ENCODE measurements at regions not wholly inside any gene's neighbourhood (a gene's known extent, or its start where the extent isn't known, plus 50 kb on each side); places are given as distances from the start of the nearest gene placed in this dataset.

GRCh38 chr4:96913441-96914080, 1073.7 kb downstream of the PDHA2 start:
- Histone ChIP-seq H3K36me3 (ENCODE audit: control insufficient read depth, insufficient read depth, low read length) (no peaks in the 10 kb centered on the region), H3K4me3 (ENCODE audit: low read depth, low read length) (no peak overlapping the region), H3K27ac (ENCODE audit: low read depth, low read length) (no peak overlapping the region), H3K27me3 (ENCODE audit: control insufficient read depth, insufficient read depth, low read length) (no peaks in the 10 kb centered on the region), H3K4me1 (ENCODE audit: control insufficient read depth, insufficient read depth, low read length) (no peaks in the 10 kb centered on the region; the same call in 1 of the 2 replicates), H3K9ac (ENCODE audit: low read depth, low read length) (no peak overlapping the region), H3K9me3 (ENCODE audit: control insufficient read depth, insufficient read depth, low read length) (no peaks in the 10 kb centered on the region)

GRCh38 chr4:96916711-96917110, 1076.8 kb downstream of the PDHA2 start:
- Histone ChIP-seq H3K27ac (ENCODE audit: low read depth, low read length) (no peak overlapping the region), H3K9ac (ENCODE audit: low read depth, low read length) (no peak overlapping the region), H3K36me3 (ENCODE audit: control insufficient read depth, insufficient read depth, low read length) (no peaks in the 10 kb centered on the region), H3K4me1 (ENCODE audit: control insufficient read depth, insufficient read depth, low read length) (no peaks in the 10 kb centered on the region; the same call in 1 of the 2 replicates), H3K27me3 (ENCODE audit: control insufficient read depth, insufficient read depth, low read length) (no peaks in the 10 kb centered on the region), H3K4me3 (ENCODE audit: low read depth, low read length) (no peak overlapping the region), H3K9me3 (ENCODE audit: control insufficient read depth, insufficient read depth, low read length) (no peaks in the 10 kb centered on the region)

- no peak overlapping the region for H3K9ac ChIP-seq (ENCODE audit: low read depth, low read length)
- H3K4me3 ChIP-seq (ENCODE audit: low read depth, low read length), result no peak overlapping the region
- no peaks in the 10 kb centered on the region for H3K27me3 ChIP-seq (ENCODE audit: control insufficient read depth, insufficient read depth, low read length)
- no peaks in the 10 kb centered on the region for H3K4me1 ChIP-seq (ENCODE audit: control insufficient read depth, insufficient read depth, low read length)
- no peak overlapping the region for H3K27ac ChIP-seq (ENCODE audit: low read depth, low read length)
- no peaks in the 10 kb centered on the region for H3K36me3 ChIP-seq (ENCODE audit: control insufficient read depth, insufficient read depth, low read length)
- no peaks in the 10 kb centered on the region for H3K9me3 ChIP-seq (ENCODE audit: control insufficient read depth, insufficient read depth, low read length)
These were observed 1097.0 kb downstream of the PDHA2 start for GRCh38 chr4:96936886-96937285.

- H3K4me3 ChIP-seq (ENCODE audit: low read depth, low read length), result no peak overlapping the region
- no peaks in the 10 kb centered on the region for H3K36me3 ChIP-seq (ENCODE audit: control insufficient read depth, insufficient read depth, low read length)
- no peaks in the 10 kb centered on the region for H3K4me1 ChIP-seq (ENCODE audit: control insufficient read depth, insufficient read depth, low read length)
- no peak overlapping the region for H3K27ac ChIP-seq (ENCODE audit: low read depth, low read length)
- H3K27me3 ChIP-seq (ENCODE audit: control insufficient read depth, insufficient read depth, low read length), result no peaks in the 10 kb centered on the region
- no peak overlapping the region for H3K9ac ChIP-seq (ENCODE audit: low read depth, low read length)
- H3K9me3 ChIP-seq (ENCODE audit: control insufficient read depth, insufficient read depth, low read length), result no peaks in the 10 kb centered on the region
These were observed 1106.7 kb downstream of the PDHA2 start for GRCh38 chr4:96946552-96946951.

GRCh38 chr4:96952610-96953009, 1112.7 kb downstream of the PDHA2 start:
- Histone ChIP-seq H3K4me3 (ENCODE audit: low read depth, low read length) (no peak overlapping the region), H3K27me3 (ENCODE audit: control insufficient read depth, insufficient read depth, low read length) (no peaks in the 10 kb centered on the region), H3K27ac (ENCODE audit: low read depth, low read length) (no peak overlapping the region), H3K9ac (ENCODE audit: low read depth, low read length) (no peak overlapping the region), H3K4me1 (ENCODE audit: control insufficient read depth, insufficient read depth, low read length) (peaks cover 10% of the 10 kb centered on the region; the same call in 1 of the 2 replicates), H3K36me3 (ENCODE audit: control insufficient read depth, insufficient read depth, low read length) (no peaks in the 10 kb centered on the region), H3K9me3 (ENCODE audit: control insufficient read depth, insufficient read depth, low read length) (no peaks in the 10 kb centered on the region)

GRCh38 chr4:96955226-96955625, 1115.3 kb downstream of the PDHA2 start:
- Histone ChIP-seq H3K4me3 (ENCODE audit: low read depth, low read length) (no peak overlapping the region), H3K36me3 (ENCODE audit: control insufficient read depth, insufficient read depth, low read length) (no peaks in the 10 kb centered on the region), H3K27me3 (ENCODE audit: control insufficient read depth, insufficient read depth, low read length) (no peaks in the 10 kb centered on the region), H3K27ac (ENCODE audit: low read depth, low read length) (no peak overlapping the region), H3K4me1 (ENCODE audit: control insufficient read depth, insufficient read depth, low read length) (peaks cover 10% of the 10 kb centered on the region; the same call in 1 of the 2 replicates), H3K9ac (ENCODE audit: low read depth, low read length) (no peak overlapping the region), H3K9me3 (ENCODE audit: control insufficient read depth, insufficient read depth, low read length) (no peaks in the 10 kb centered on the region)

GRCh38 chr4:96955691-96956090, 1115.8 kb downstream of the PDHA2 start:
- no peaks in the 10 kb centered on the region for H3K9me3 ChIP-seq (ENCODE audit: control insufficient read depth, insufficient read depth, low read length)
- no peaks in the 10 kb centered on the region for H3K27me3 ChIP-seq (ENCODE audit: control insufficient read depth, insufficient read depth, low read length)
- H3K4me1 ChIP-seq (ENCODE audit: control insufficient read depth, insufficient read depth, low read length), result peaks cover 10% of the 10 kb centered on the region; the same call in 1 of the 2 replicates
- no peak overlapping the region for H3K27ac ChIP-seq (ENCODE audit: low read depth, low read length)
- H3K4me3 ChIP-seq (ENCODE audit: low read depth, low read length), result no peak overlapping the region
- no peaks in the 10 kb centered on the region for H3K36me3 ChIP-seq (ENCODE audit: control insufficient read depth, insufficient read depth, low read length)
- H3K9ac ChIP-seq (ENCODE audit: low read depth, low read length), result no peak overlapping the region

- Histone ChIP-seq H3K36me3 (ENCODE audit: control insufficient read depth, insufficient read depth, low read length) (no peaks in the 10 kb centered on the region), H3K27ac (ENCODE audit: low read depth, low read length) (no peak overlapping the region), H3K27me3 (ENCODE audit: control insufficient read depth, insufficient read depth, low read length) (no peaks in the 10 kb centered on the region), H3K9ac (ENCODE audit: low read depth, low read length) (no peak overlapping the region), H3K9me3 (ENCODE audit: control insufficient read depth, insufficient read depth, low read length) (no peaks in the 10 kb centered on the region), H3K4me3 (ENCODE audit: low read depth, low read length) (no peak overlapping the region), H3K4me1 (ENCODE audit: control insufficient read depth, insufficient read depth, low read length) (no peaks in the 10 kb centered on the region)
These were observed 1129.6 kb downstream of the PDHA2 start for GRCh38 chr4:96969455-96969854.

- no peaks in the 10 kb centered on the region for H3K9me3 ChIP-seq (ENCODE audit: control insufficient read depth, insufficient read depth, low read length)
- no peak overlapping the region for H3K27ac ChIP-seq (ENCODE audit: low read depth, low read length)
- H3K36me3 ChIP-seq (ENCODE audit: control insufficient read depth, insufficient read depth, low read length), result no peaks in the 10 kb centered on the region
- H3K27me3 ChIP-seq (ENCODE audit: control insufficient read depth, insufficient read depth, low read length), result no peaks in the 10 kb centered on the region
- H3K4me3 ChIP-seq (ENCODE audit: low read depth, low read length), result no peak overlapping the region
- H3K9ac ChIP-seq (ENCODE audit: low read depth, low read length), result no peak overlapping the region
- H3K4me1 ChIP-seq (ENCODE audit: control insufficient read depth, insufficient read depth, low read length), result no peaks in the 10 kb centered on the region
These were observed 1133.0 kb downstream of the PDHA2 start for GRCh38 chr4:96972920-96973319.

GRCh38 chr4:96974295-96974694, 1134.4 kb downstream of the PDHA2 start:
- Histone ChIP-seq H3K27ac (ENCODE audit: low read depth, low read length) (no peak overlapping the region), H3K27me3 (ENCODE audit: control insufficient read depth, insufficient read depth, low read length) (no peaks in the 10 kb centered on the region), H3K36me3 (ENCODE audit: control insufficient read depth, insufficient read depth, low read length) (no peaks in the 10 kb centered on the region), H3K9ac (ENCODE audit: low read depth, low read length) (no peak overlapping the region), H3K4me3 (ENCODE audit: low read depth, low read length) (no peak overlapping the region), H3K4me1 (ENCODE audit: control insufficient read depth, insufficient read depth, low read length) (no peaks in the 10 kb centered on the region), H3K9me3 (ENCODE audit: control insufficient read depth, insufficient read depth, low read length) (no peaks in the 10 kb centered on the region)

GRCh38 chr4:96983830-96984229, 1143.9 kb downstream of the PDHA2 start:
- Histone ChIP-seq H3K27ac (ENCODE audit: low read depth, low read length) (no peak overlapping the region), H3K36me3 (ENCODE audit: control insufficient read depth, insufficient read depth, low read length) (no peaks in the 10 kb centered on the region), H3K9me3 (ENCODE audit: control insufficient read depth, insufficient read depth, low read length) (no peaks in the 10 kb centered on the region), H3K4me1 (ENCODE audit: control insufficient read depth, insufficient read depth, low read length) (no peaks in the 10 kb centered on the region), H3K27me3 (ENCODE audit: control insufficient read depth, insufficient read depth, low read length) (no peaks in the 10 kb centered on the region), H3K9ac (ENCODE audit: low read depth, low read length) (no peak overlapping the region), H3K4me3 (ENCODE audit: low read depth, low read length) (no peak overlapping the region)

Data from HUES48 (cell line).